ENCODE measurements at regions not wholly inside any gene's neighbourhood (a gene's known extent, or its start where the extent isn't known, plus 50 kb on each side); places are given as distances from the start of the nearest gene placed in this dataset.

- Histone ChIP-seq H3K27me3 (ENCODE audit: control insufficient read depth, insufficient read depth, low read length) (no peaks in the 10 kb centered on the region), H3K9me3 (ENCODE audit: control insufficient read depth, insufficient read depth, low read length) (peaks cover 7% of the 10 kb centered on the region), H3K27ac (ENCODE audit: low read depth, low read length) (no peak overlapping the region), H3K4me3 (ENCODE audit: low read depth, low read length) (no peak overlapping the region)
- CTCF ChIA-PET, result no interaction called here
- TF ChIP-seq CTCF (IDR thresholded peaks at IDR 0.05; ENCODE audit: low read depth, low read length), result no peak
- POLR2A ChIA-PET, result no interaction called here
- DNase-seq (ENCODE audit: low read depth, low spot score), result no peak
Measured at GRCh38 chr7:17396692-17397091, 98.2 kb downstream of the AHR start.

- H3K4me3 ChIP-seq (ENCODE audit: low read depth, low read length), result no peak overlapping the region
- no peak for TF ChIP-seq CTCF (IDR thresholded peaks at IDR 0.05; ENCODE audit: low read depth, low read length)
- no peaks in the 10 kb centered on the region for H3K9me3 ChIP-seq (ENCODE audit: control insufficient read depth, insufficient read depth, low read length)
- H3K27ac ChIP-seq (ENCODE audit: low read depth, low read length), result no peak overlapping the region
- H3K27me3 ChIP-seq (ENCODE audit: control insufficient read depth, insufficient read depth, low read length), result no peaks in the 10 kb centered on the region
- DNase-seq (ENCODE audit: low read depth, low spot score), result no peak
- ChIA-PET POLR2A (no interaction called here), CTCF (interaction anchor here (1.4 to 1.5 kb wide), 2 partner anchors 250 to 419 kb away, joined by 3 to 7 read pairs; no protein-coding TSS in a partner anchor)
Measured at GRCh38 chr7:17401791-17402627, 103.6 kb downstream of the AHR start.

- no peak for DNase-seq (ENCODE audit: low read depth, low spot score)
- Histone ChIP-seq H3K27ac (ENCODE audit: low read depth, low read length) (no peak overlapping the region), H3K27me3 (ENCODE audit: control insufficient read depth, insufficient read depth, low read length) (no peaks in the 10 kb centered on the region), H3K4me3 (ENCODE audit: low read depth, low read length) (no peak overlapping the region), H3K9me3 (ENCODE audit: control insufficient read depth, insufficient read depth, low read length) (no peaks in the 10 kb centered on the region)
- CTCF ChIA-PET, result interaction anchor here (1.5 kb wide), 1 partner anchor 420 kb away, joined by 7 read pairs; no protein-coding TSS in a partner anchor
- TF ChIP-seq CTCF (IDR thresholded peaks at IDR 0.05; ENCODE audit: low read depth, low read length), result no peak
- POLR2A ChIA-PET, result no interaction called here
Measured at GRCh38 chr7:17402628-17403278, 104.3 kb downstream of the AHR start.

GRCh38 chr7:17404006-17404405 is 105.6 kb downstream of the AHR start:
- no peak for TF ChIP-seq CTCF (IDR thresholded peaks at IDR 0.05; ENCODE audit: low read depth, low read length)
- no peaks in the 10 kb centered on the region for H3K9me3 ChIP-seq (ENCODE audit: control insufficient read depth, insufficient read depth, low read length)
- H3K4me3 ChIP-seq (ENCODE audit: low read depth, low read length), result no peak overlapping the region
- no peak for DNase-seq (ENCODE audit: low read depth, low spot score)
- H3K27ac ChIP-seq (ENCODE audit: low read depth, low read length), result no peak overlapping the region
- CTCF ChIA-PET, result interaction anchor here (0.6 kb wide), 1 partner anchor 38 kb away, joined by 5 read pairs; no protein-coding TSS in a partner anchor
- POLR2A ChIA-PET, result no interaction called here
- no peaks in the 10 kb centered on the region for H3K27me3 ChIP-seq (ENCODE audit: control insufficient read depth, insufficient read depth, low read length)

GRCh38 chr7:17405786-17406185 is 107.3 kb downstream of the AHR start:
- ChIA-PET CTCF (interaction anchor here (1.6 kb wide), 1 partner anchor 423 kb away, joined by 4 read pairs; no protein-coding TSS in a partner anchor), POLR2A (no interaction called here)
- H3K9me3 ChIP-seq (ENCODE audit: control insufficient read depth, insufficient read depth, low read length), result no peaks in the 10 kb centered on the region
- no peak overlapping the region for H3K27ac ChIP-seq (ENCODE audit: low read depth, low read length)
- TF ChIP-seq CTCF (IDR thresholded peaks at IDR 0.05; ENCODE audit: low read depth, low read length), result no peak
- DNase-seq (ENCODE audit: low read depth, low spot score), result peak; percentile 76
- no peak overlapping the region for H3K4me3 ChIP-seq (ENCODE audit: low read depth, low read length)
- no peaks in the 10 kb centered on the region for H3K27me3 ChIP-seq (ENCODE audit: control insufficient read depth, insufficient read depth, low read length)
